K562 (cell line): ENCODE measurements at regions not wholly inside any gene's neighbourhood (a gene's known extent, or its start where the extent isn't known, plus 50 kb on each side); places are given as distances from the start of the nearest gene placed in this dataset.

ENCODE experiments used
- ATAC-seq: fragments of 200-7000 bp; cut with Tn5 transposase; 3 replicates; pipeline ENCODE4 v1.9.1; 2020; ENCODE audit warnings: moderate library complexity
- BruUV-seq: library from RNA; stranded (reverse); fragments of 400-500 nt; replicated peaks from 2 replicates; lab custom pipeline; 2021; lab: Mats Ljungman, UMichigan
- CTCF ChIA-PET: fragments of 300-600 bp; formaldehyde crosslinking; extraction: SDS; loops from one replicate; lab custom pipeline; 2021; ENCODE audit warnings: low intra/inter-chr PET ratio; lab: Yijun Ruan, JAX
- POLR2A ChIA-PET: fragments of 300-600, 350-650 bp; sonication (Branson Sonifier 250); formaldehyde crosslinking; extraction: SDS; loops from one replicate; lab custom pipeline; 2021; ENCODE audit warnings: antibody characterized with exemption, inconsistent platforms; lab: Yijun Ruan, JAX
- DNase-seq, 4 experiments: peaks; one replicate each; pipeline versions ENCODE4 v3.0.0 to v3.0.0-alpha.2; 2011 to 2018; ENCODE audit warnings: low spot score in 3 of 4, mixed read lengths in 3 of 4; ENCODE audit errors: extremely low read depth in 1 of 4
- FAIRE-seq: peaks from 2 replicates; lab custom pipeline; 2011; peaks lifted over from hg19 to GRCh38; lab: Jason Lieb, UNC
- H2AFZ ChIP-seq: 2 replicates; pipeline ENCODE4 v1.6.0; 2011; ENCODE audit warnings: low read depth, low read length, control low read depth, inconsistent platforms
- H3K27ac ChIP-seq: fragments of 200-600 bp; 3 replicates; pipeline ENCODE4 v1.8.0; 2011; ENCODE audit warnings: low read depth, mild to moderate bottlenecking, control low read depth, inconsistent platforms, low read length, moderate library complexity, mixed read lengths; ENCODE audit errors: extremely low read depth
- H3K27me3 ChIP-seq, 2 experiments: fragments of 300-600 bp in 1 of 2; 2 replicates in 1 of 2; 3 replicates in 1 of 2; pipeline versions ENCODE4 v1.6.0 to v1.8.0; 2011; ENCODE audit warnings: inconsistent platforms in 2 of 2, low read length in 2 of 2, mild to moderate bottlenecking in 1 of 2, mixed read lengths in 1 of 2, moderate library complexity in 1 of 2; ENCODE audit not compliant: control insufficient read depth in 2 of 2, insufficient read depth in 2 of 2
- H3K36me3 ChIP-seq: fragments of 300-600 bp; 3 replicates; pipeline ENCODE4 v1.8.0; 2011; ENCODE audit warnings: mild to moderate bottlenecking, low read length, inconsistent platforms; ENCODE audit not compliant: control insufficient read depth, insufficient read depth
- H3K4me1 ChIP-seq, 2 experiments: fragments of 200-600 bp in 1 of 2; replicated peaks in 1 of 2; 2 replicates in 1 of 2; 3 replicates in 1 of 2; pipeline versions ENCODE4 v1.5.1 to v1.8.0; 2011; ENCODE audit warnings: inconsistent platforms in 2 of 2, low read length in 2 of 2, mild to moderate bottlenecking in 1 of 2, mixed read lengths in 1 of 2, moderate library complexity in 1 of 2; ENCODE audit not compliant: control insufficient read depth in 2 of 2, insufficient read depth in 2 of 2
- H3K4me2 ChIP-seq: 2 replicates; pipeline ENCODE4 v1.6.1; 2011; ENCODE audit warnings: low read length, control low read depth, inconsistent platforms, mixed read lengths; ENCODE audit not compliant: insufficient read depth
- H3K4me3 ChIP-seq: fragments of 200-600 bp; sonication (generic), shearing (Covaris generic); 2 replicates; pipeline ENCODE4 v1.5.1; 2016; ENCODE audit warnings: control low read depth, inconsistent platforms
- H3K79me2 ChIP-seq: fragments of 200-600 bp; 3 replicates; pipeline ENCODE4 v1.8.0; 2011; ENCODE audit warnings: low read length, inconsistent platforms; ENCODE audit not compliant: control insufficient read depth, insufficient read depth
- H3K9ac ChIP-seq, 2 experiments: 2 replicates each; pipeline versions ENCODE4 v1.6.0 to v1.6.1; 2011; ENCODE audit warnings: low read depth in 2 of 2, low read length in 2 of 2, control low read depth in 1 of 2, inconsistent platforms in 1 of 2, mild to moderate bottlenecking in 1 of 2, mixed read lengths in 1 of 2; ENCODE audit not compliant: insufficient read depth in 1 of 2
- H3K9me1 ChIP-seq: one replicate; pipeline ENCODE4 v1.6.0; 2011; ENCODE audit warnings: inconsistent platforms, mild to moderate bottlenecking, low read length, moderate library complexity; ENCODE audit not compliant: control insufficient read depth, insufficient read depth
- H3K9me3 ChIP-seq: replicated peaks from 2 replicates; pipeline ENCODE4 v1.5.1; 2011; ENCODE audit warnings: low read depth, low read length, inconsistent platforms; ENCODE audit not compliant: control insufficient read depth, insufficient read depth
- H4K20me1 ChIP-seq: replicated peaks from 2 replicates; pipeline ENCODE4 v1.6.1; 2011; ENCODE audit warnings: low read length, inconsistent platforms, mixed read lengths; ENCODE audit not compliant: control insufficient read depth, insufficient read depth
- ELF1 ChIP-seq: fragments of 200-800 bp; sonication (Bioruptor generic); IDR thresholded peaks from 2 replicates; pipeline ENCODE4 v1.6.1; 2016; ENCODE audit warnings: missing genetic modification characterization, missing compliant biosample characterization
- FOXM1 ChIP-seq, 2 experiments: fragments of 450-650 bp in 1 of 2; sonication (generic) in 1 of 2; formaldehyde crosslinking in 1 of 2; IDR thresholded peaks; 2 replicates each; pipeline versions ENCODE4 v1.6.1 to v1.9.0; 2017 to 2022; ENCODE audit warnings: low read depth in 2 of 2, mild to moderate bottlenecking in 2 of 2, missing genetic modification reagents in 1 of 2, moderate library complexity in 1 of 2
- GTF2A2 ChIP-seq: IDR thresholded peaks from 2 replicates; pipeline ENCODE4 v1.6.1; 2016; ENCODE audit warnings: mild to moderate bottlenecking, missing genetic modification characterization, missing compliant biosample characterization
- LEF1 ChIP-seq: fragments of 450-650 bp; IDR thresholded peaks from 2 replicates; pipeline ENCODE4 v1.6.1; 2016; ENCODE audit warnings: mild to moderate bottlenecking
- MED1 ChIP-seq: sonication (generic); formaldehyde crosslinking; IDR thresholded peaks from 2 replicates; pipeline ENCODE4 v1.8.1; 2023; ENCODE audit warnings: missing genetic modification reagents, borderline replicate concordance
- PTBP1 ChIP-seq: fragments of 200-400 bp; formaldehyde crosslinking; IDR thresholded peaks from 2 replicates; pipeline ENCODE4 v1.6.1; 2017; ENCODE audit warnings: low read depth, low read length
- RBFOX2 ChIP-seq: fragments of 200-400 bp; formaldehyde crosslinking; IDR thresholded peaks from 2 replicates; pipeline ENCODE4 v1.6.1; 2017; ENCODE audit warnings: low read depth, mild to moderate bottlenecking, low read length, moderate library complexity
- SRSF1 ChIP-seq: fragments of 200-400 bp; formaldehyde crosslinking; IDR thresholded peaks from 2 replicates; pipeline ENCODE4 v1.6.1; 2017; ENCODE audit warnings: mild to moderate bottlenecking, low read depth, low read length, moderate library complexity
- TAL1 ChIP-seq: fragments of 450-650 bp; IDR thresholded peaks from 2 replicates; pipeline ENCODE4 v1.6.1; 2016; ENCODE audit warnings: mild to moderate bottlenecking
- TCFL5 ChIP-seq: fragments of 250-450 bp; sonication (Bioruptor Pico); conservative IDR thresholded peaks from 2 replicates; pipeline ENCODE4 v1.6.1; 2021; ENCODE audit warnings: mild to moderate bottlenecking, moderate library complexity, matching md5 sums
- ZBED1 ChIP-seq: IDR thresholded peaks from 2 replicates; pipeline ENCODE4 v1.6.1; 2014
- ZKSCAN1 ChIP-seq: fragments of 150-350 bp; IDR thresholded peaks from 2 replicates; pipeline ENCODE4 v1.6.1; 2016; ENCODE audit warnings: low read depth, low read length
- ZNF324 ChIP-seq: fragments of 250-450 bp; sonication (Bioruptor Pico); IDR thresholded peaks from 2 replicates; pipeline ENCODE4 v1.4.0; 2020; ENCODE audit warnings: mild to moderate bottlenecking
- in situ Hi-C: fragments of 300-500 bp; cut with MboI; formaldehyde crosslinking; loops from 4 replicates; pipeline ENCODE4 v1.15.0; 2018; ENCODE audit warnings: inconsistent platforms, mixed read lengths
- intact Hi-C: fragments of 100-400 bp; cut with micrococcal nuclease; formaldehyde crosslinking; loops from 2 replicates; pipeline ENCODE4 v1.14.2; 2022
- TF ChIP-seq, protein P1 (sequence below): sonication (generic); formaldehyde crosslinking; IDR thresholded peaks from 2 replicates; pipeline ENCODE4 v1.8.0; 2022; ENCODE audit warnings: missing genetic modification reagents, mild to moderate bottlenecking, moderate library complexity, borderline replicate concordance
- TF ChIP-seq, protein P2 (sequence below): sonication (generic); formaldehyde crosslinking; IDR thresholded peaks from 2 replicates; pipeline ENCODE4 v1.8.1; 2023; ENCODE audit warnings: mild to moderate bottlenecking, missing genetic modification reagents
- TF ChIP-seq, protein P3 (sequence below): fragments of 250-450 bp; sonication (Bioruptor Pico); IDR thresholded peaks from 2 replicates; pipeline ENCODE4 v1.9.0; 2021; ENCODE audit warnings: mild to moderate bottlenecking
- TF ChIP-seq, protein P4 (sequence below): fragments of 450-650 bp; formaldehyde crosslinking; conservative IDR thresholded peaks from 2 replicates; pipeline ENCODE4 v1.4.0; 2022; ENCODE audit warnings: mild to moderate bottlenecking, missing genetic modification characterization

DNA sequence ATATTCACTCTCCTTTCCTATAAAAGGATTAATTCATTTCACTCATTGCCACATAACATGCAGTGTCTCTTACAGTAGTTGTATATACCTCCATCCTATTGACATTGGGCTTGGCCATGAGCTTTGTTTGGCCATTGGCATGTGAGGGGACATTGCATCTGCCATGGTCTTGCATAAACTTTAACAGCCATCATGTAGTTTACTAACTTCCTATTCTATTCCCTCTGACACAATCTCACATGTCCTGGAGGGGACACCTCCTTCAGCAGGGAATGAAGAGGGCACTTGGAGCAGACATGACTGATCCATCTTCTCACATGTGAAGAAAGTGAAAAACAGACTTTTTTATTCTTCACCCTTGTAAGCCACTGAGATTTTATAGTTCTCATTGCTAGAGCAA is 115.5 kb upstream of the MARCKS start:
- BruUV-seq: no TSS peak
- Histone ChIP-seq H3K79me2 (no peaks in the 10 kb centered on the region), H3K4me3 (no peak overlapping the region), H3K9ac (no peak overlapping the region), H3K9me3 (no peaks in the 10 kb centered on the region), H3K4me1 (no peaks in the 10 kb centered on the region), H3K36me3 (no peaks in the 10 kb centered on the region), H3K9me1 (no peaks in the 10 kb centered on the region), H3K27ac (no peak overlapping the region), H3K27me3 (no peaks in the 10 kb centered on the region), H4K20me1 (no peaks in the 10 kb centered on the region), H2AFZ (no peak overlapping the region), H3K4me2 (no peak overlapping the region)
- no peak for DNase-seq
- in situ Hi-C loops: no loop called here
- no peak for FAIRE-seq
- ChIA-PET CTCF (no interaction called here), POLR2A (no interaction called here)
- intact Hi-C loops: no loop called here
- ATAC-seq: no peak
- TF ChIP-seq PTBP1 (no peak), ELF1 (tag) (no peak), SRSF1 (no peak), FOXM1 (IDR thresholded peaks at IDR 0.05; ENCODE audit: low read depth) (no peak), FOXM1 (CRISPR knock-in tag; IDR thresholded peaks at IDR 0.05; ENCODE audit: low read depth) (no peak), TAL1 (no peak), LEF1 (no peak), ZKSCAN1 (no peak), GTF2A2 (tag) (no peak), MED1 (no peak), ZBED1 (no peak), ZNF324 (no peak), TCFL5 (no peak), RBFOX2 (no peak)
- TF ChIP-seq, protein P1, sequence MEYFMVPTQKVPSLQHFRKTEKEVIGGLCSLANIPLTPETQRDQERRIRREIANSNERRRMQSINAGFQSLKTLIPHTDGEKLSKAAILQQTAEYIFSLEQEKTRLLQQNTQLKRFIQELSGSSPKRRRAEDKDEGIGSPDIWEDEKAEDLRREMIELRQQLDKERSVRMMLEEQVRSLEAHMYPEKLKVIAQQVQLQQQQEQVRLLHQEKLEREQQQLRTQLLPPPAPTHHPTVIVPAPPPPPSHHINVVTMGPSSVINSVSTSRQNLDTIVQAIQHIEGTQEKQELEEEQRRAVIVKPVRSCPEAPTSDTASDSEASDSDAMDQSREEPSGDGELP: no peak
- TF ChIP-seq, protein P2, sequence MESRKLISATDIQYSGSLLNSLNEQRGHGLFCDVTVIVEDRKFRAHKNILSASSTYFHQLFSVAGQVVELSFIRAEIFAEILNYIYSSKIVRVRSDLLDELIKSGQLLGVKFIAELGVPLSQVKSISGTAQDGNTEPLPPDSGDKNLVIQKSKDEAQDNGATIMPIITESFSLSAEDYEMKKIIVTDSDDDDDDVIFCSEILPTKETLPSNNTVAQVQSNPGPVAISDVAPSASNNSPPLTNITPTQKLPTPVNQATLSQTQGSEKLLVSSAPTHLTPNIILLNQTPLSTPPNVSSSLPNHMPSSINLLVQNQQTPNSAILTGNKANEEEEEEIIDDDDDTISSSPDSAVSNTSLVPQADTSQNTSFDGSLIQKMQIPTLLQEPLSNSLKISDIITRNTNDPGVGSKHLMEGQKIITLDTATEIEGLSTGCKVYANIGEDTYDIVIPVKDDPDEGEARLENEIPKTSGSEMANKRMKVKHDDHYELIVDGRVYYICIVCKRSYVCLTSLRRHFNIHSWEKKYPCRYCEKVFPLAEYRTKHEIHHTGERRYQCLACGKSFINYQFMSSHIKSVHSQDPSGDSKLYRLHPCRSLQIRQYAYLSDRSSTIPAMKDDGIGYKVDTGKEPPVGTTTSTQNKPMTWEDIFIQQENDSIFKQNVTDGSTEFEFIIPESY (CRISPR knock-in tag): no peak
- TF ChIP-seq, protein P3, sequence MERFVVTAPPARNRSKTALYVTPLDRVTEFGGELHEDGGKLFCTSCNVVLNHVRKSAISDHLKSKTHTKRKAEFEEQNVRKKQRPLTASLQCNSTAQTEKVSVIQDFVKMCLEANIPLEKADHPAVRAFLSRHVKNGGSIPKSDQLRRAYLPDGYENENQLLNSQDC (CRISPR knock-in tag): no peak
- TF ChIP-seq, protein P4, sequence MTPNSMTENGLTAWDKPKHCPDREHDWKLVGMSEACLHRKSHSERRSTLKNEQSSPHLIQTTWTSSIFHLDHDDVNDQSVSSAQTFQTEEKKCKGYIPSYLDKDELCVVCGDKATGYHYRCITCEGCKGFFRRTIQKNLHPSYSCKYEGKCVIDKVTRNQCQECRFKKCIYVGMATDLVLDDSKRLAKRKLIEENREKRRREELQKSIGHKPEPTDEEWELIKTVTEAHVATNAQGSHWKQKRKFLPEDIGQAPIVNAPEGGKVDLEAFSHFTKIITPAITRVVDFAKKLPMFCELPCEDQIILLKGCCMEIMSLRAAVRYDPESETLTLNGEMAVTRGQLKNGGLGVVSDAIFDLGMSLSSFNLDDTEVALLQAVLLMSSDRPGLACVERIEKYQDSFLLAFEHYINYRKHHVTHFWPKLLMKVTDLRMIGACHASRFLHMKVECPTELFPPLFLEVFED (CRISPR knock-in tag): no peak
- TF ChIP-seq, all 486 proteins: peak for 0
